Activated CD4-positive, alpha-beta T cell treated with anti-CD3 and anti-CD28 coated beads, Interleukin-2, amount 50 U/mL, for 24 hours (primary cell): ENCODE measurements at regions not wholly inside any gene's neighbourhood (a gene's known extent, or its start where the extent isn't known, plus 50 kb on each side); places are given as distances from the start of the nearest gene placed in this dataset.
"Not testable (repeated sequence)": the region's sequence is repeated elsewhere in the genome, so short reads cannot be mapped to it uniquely, and the experiment has no call there.

Experiments used
- DNase-seq, 2 donors: peaks; one replicate each; pipeline ENCODE4 v3.0.0-alpha.2; 2020; ENCODE audit warnings: low read depth in 1 of 2, low spot score in 1 of 2

DNA sequence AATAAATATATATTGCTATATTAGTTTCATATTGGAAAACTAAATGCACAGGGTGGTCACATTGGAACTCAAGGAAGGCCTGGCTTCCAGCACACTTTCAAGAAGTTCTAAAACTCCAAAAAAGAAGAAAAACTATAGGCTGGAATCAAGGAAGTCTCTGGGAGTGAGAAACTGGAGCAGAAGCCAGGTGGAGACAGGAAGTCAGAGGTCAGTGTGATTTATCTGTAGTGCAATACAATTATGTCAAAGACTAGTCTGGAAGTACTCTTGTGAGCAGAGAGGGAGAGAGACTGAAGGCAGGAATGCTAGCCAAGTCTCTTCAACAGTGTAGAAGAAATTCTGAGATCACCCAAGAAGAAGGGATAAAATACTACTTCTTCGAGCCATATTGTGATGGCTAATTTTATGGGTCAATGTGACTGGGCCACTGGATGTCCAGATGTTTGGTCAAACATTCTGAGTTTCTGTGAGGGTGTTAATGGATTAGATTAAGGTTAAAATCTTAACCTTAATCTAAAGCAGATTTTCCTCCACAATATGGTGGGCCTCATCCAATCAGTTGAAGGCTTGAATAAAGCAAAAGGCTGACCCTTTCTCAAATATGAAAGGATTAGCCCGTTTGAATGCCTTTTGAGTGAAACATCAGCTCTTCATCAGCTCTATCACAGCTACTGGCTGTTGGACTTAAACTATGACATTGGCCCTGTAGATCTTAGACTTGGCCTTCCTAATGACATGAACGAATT is 208.0 kb downstream of the TDRD15 start:
- DNase-seq: no peak

GRCh38 chr2:21332993-21333625 is 209.3 kb downstream of the TDRD15 start:
- no peak for DNase-seq

DNA sequence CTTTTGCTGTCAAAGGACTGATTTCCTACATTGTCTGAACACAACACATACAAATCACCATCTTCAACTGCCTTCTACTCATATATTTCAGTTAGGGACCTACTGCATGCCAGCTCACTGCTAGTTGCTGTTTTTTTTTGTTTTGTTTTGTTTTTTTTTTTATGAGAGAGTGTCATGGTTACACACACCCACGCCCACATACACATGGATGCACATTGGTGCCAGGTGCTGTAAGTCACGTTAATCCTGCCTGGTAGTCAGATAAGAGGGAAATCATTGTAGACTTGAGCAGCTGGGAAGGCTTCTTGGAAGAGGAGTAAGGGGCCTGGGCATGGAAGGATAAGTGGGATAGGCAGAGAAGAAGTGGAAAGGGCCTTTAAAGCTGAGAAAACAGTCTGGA is 209.9 kb downstream of the TDRD15 start:
- DNase-seq: no peak

GRCh38 chr2:21346984-21347383 is 223.2 kb downstream of the TDRD15 start:
- DNase-seq: no peak

- no peak for DNase-seq
Measured at GRCh38 chr2:21353879-21354679, 230.3 kb downstream of the TDRD15 start.

DNA sequence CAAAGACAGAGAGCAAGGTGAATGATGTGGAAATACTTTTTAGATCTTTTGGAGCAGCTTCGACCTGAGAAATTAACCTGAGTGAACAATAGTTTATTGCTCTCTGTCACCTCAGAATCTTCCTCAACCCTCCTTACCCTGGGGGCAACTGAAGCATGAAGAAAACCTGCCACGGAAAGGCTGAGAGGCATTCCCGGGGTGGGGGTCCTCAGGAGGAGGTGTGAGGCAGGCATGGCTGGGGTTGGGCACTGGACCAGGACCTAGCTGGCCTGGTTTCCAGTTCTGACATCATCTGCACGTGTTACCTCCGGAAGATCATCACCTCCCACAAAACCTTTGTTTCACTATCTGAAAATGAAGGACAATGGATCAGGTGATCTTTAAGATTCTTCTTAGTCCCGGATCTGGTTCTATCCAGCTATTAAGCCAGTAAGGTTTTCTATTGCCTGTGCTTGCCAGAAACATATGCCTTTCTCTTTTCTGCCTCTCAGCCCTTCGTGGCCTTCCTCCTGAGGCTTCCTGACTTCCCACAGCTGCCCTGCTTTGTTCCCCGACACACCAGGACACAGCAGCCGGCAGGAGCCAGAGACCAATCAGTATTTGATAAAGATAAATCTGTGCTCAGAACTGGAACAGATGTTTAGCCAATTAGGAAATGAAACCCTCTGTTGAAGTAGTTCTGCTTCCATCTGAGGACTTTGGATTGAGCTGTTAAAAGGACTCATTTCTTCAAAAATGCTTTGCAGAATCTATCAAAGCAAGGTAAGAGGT is 232.5 kb downstream of the TDRD15 start:
- no peak for DNase-seq

DNA sequence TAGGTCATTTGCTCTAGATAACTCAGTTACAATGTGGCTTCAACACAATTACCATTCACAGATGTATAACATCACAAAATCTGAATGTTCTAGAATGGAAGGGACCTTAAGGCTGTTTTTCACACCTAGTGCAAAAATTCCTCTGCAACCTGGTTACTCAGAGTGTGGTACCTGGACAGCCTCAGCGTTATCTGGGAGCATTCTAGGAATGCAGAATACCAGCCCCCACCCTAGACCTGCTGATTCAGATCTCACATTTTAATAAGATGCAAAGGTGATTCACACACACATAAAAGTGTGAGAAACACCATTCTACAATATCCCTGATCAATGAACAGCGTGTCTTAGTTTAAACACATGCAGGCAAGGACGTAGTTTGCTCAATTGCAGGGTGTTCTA is 233.1 kb downstream of the TDRD15 start:
- no peak for DNase-seq

DNA sequence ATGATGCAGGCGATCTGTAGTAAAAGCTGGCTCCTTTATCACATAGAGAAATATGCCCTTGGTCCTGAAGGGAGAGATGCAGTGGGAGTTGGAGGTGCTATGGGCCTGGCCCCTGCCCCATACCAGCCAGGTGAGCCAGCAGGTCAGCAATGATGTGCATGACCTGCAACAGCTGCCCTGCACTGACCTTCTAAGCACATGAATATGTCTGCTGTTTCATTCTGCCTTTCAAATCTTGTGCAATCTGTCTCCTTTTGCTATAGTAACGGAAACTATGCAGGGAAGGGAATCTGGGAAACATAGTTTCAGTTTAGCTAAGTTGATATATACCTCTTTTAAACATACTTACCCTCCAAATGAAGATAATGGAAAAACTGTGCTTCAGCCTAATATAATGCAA is 235.2 kb downstream of the TDRD15 start:
- no peak for DNase-seq

- no peak for DNase-seq
Measured at GRCh38 chr2:21361384-21361783, 237.6 kb downstream of the TDRD15 start.

DNA sequence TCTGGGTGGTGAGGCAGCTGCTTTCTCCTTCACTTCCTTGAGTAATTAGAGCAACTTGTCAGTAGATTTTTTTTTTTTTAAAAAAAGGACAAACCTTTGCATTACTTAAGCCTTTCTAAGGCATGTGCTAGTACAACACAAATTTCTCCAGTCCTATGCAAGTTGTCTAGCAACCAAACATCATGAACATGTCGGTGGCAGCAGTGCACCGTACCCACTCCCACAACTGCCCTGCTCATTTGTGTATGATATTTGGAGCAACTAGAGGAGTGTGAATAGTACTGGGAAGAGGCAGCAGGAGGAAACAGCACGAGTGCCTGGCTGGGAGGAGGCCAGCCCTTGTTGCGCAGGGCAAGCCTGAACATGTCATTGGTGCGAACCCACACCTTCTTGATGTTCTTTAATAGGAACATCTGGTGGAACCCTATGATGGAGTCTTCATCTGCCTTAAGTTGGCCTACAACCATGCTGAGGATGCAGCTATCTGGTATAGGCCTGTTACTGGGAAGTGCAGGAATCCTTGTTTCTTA is 238.3 kb downstream of the TDRD15 start:
- DNase-seq: no peak

- DNase-seq: no peak
Measured at GRCh38 chr2:21363364-21363763, 239.6 kb downstream of the TDRD15 start.

GRCh38 chr2:21367421-21367820 is 243.7 kb downstream of the TDRD15 start:
- no peak for DNase-seq

- no peak for DNase-seq
Measured at GRCh38 chr2:21369787-21370186, 246.0 kb downstream of the TDRD15 start.

GRCh38 chr2:21371499-21372003 is 247.8 kb downstream of the TDRD15 start:
- no peak for DNase-seq

DNA sequence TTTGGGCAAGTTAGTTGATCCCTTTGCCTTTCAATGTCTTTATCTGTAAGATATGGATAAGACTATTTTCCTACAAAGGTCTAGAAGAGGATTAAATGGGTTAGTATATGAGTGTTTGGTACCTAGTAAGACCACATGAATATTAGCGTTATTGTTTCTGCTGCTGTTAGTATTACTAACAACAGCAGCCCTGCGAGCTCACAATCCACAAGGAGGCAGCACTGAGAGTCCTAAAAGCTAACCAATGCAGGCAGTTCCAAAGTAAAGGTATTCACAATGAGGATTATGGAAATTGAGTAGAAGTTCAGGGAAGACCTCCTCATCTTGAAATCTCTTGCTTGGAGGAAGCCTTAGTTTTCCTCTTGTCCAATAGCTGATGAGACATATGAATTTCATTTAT is 248.9 kb downstream of the TDRD15 start:
- DNase-seq: no peak

GRCh38 chr2:21376864-21377263 is 253.1 kb downstream of the TDRD15 start:
- DNase-seq: no peak

GRCh38 chr2:21379140-21379539 is 255.4 kb downstream of the TDRD15 start:
- no peak for DNase-seq

- not testable (repeated sequence) for DNase-seq
Measured at GRCh38 chr2:21379668-21380067, 255.9 kb downstream of the TDRD15 start.

DNA sequence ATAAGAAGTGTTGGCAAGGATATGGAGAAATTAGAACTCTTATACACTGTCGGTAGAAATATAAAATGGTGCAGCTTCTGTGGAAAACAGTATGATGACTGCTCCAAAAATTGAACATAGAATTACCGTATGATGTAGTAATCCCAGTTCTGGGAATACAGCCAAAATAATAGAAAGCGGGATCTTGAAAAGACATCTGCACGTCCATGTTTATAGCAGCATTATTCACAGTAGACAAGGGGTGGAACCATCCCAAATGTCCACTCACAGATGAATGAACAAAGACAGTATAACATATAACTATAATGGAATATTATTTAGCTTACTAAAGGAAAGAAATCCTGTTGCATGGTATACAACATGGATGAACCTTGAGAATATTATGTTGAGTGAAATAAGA is 257.7 kb downstream of the TDRD15 start:
- no peak for DNase-seq

DNA sequence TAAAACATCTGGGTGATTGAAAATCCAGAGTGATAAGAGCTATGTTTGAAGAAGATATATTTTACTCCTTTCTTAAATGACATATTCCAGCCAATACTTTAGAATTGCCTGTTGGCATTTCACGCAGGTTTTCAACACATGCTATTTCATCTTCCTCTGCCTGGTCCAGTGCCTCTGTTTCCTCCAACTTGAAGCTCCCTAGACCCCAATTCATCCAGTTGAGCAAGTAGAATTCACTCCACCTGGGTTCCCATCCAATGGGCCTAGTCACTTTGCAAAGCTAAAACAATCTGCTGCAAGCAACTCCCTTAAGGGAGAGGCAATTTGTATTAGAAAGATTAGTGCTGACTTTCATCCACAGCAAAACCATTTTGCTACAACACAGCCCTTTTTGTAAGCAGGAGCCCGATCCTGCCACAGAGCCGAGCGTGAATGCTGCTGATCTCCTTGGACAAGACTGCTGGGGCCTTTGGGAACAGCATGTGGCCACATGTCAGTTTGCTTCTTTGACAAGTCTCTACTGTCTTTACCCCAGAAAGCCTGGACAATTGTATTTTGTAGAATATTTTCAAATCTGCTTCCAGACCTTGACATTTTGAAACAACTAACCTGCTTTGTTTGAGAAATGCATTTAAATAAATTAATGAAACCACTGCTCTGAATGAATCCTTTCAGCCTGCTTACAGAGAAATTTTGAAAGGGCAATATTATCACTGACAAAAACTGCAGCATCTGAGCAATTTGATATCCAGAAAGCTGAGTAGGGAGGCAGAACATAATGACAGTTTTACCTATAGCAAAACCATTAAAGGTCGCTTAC is 259.1 kb downstream of the TDRD15 start:
- DNase-seq: no peak
